Mammary epithelial cell (primary cell): ENCODE measurements at regions not wholly inside any gene's neighbourhood (a gene's known extent, or its start where the extent isn't known, plus 50 kb on each side); places are given as distances from the start of the nearest gene placed in this dataset.

Source experiments
- EZH2 ChIP-seq: IDR thresholded peaks from 2 replicates; pipeline ENCODE4 v1.6.1; 2012; ENCODE audit warnings: low read length, inconsistent platforms, borderline replicate concordance
- TF ChIP-seq, protein P1 (sequence below), 2 donors: IDR thresholded peaks in 1 of 2; conservative IDR thresholded peaks in 1 of 2; 2 replicates each; pipeline ENCODE4 v1.5.1; 2011 to 2012; ENCODE audit warnings: inconsistent platforms in 2 of 2, low read length in 2 of 2, mild to moderate bottlenecking in 2 of 2, control low read depth in 1 of 2, low read depth in 1 of 2; ENCODE audit not compliant: insufficient read depth in 1 of 2; ENCODE audit errors: extremely low read depth in 1 of 2

DNA sequence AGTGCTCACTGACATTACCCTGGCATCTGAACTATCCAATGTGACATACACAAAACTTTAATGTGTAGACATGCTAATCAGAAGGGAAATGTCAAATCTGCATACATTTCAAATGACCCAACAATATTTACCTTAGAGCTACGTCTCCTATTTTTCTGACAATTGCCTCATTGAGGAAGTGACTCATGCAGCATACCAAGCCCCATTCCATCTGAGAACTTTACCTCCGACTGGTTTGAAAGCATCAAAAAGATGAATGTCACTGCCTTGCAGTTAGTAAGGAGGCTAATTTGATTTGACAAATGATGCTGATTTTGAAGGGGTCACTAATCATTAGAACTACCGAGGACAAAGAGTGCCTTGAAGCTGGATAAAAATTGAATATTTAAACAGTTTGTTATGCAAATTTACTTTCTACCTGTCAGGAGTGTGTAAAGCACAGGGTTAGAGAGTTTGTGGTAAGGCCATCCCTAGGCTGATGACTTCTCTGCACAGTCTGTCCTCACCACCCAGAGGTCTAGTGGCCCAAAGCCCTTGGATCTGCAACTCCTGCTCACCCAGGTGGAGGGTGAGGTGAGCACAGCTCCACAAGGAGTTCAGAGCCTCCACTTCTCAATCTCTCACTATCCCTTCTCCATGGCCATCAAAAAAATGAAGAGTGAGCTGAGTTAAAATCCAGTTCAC is 500.3 kb upstream of the C1orf87 start:
- TF ChIP-seq, protein P1, sequence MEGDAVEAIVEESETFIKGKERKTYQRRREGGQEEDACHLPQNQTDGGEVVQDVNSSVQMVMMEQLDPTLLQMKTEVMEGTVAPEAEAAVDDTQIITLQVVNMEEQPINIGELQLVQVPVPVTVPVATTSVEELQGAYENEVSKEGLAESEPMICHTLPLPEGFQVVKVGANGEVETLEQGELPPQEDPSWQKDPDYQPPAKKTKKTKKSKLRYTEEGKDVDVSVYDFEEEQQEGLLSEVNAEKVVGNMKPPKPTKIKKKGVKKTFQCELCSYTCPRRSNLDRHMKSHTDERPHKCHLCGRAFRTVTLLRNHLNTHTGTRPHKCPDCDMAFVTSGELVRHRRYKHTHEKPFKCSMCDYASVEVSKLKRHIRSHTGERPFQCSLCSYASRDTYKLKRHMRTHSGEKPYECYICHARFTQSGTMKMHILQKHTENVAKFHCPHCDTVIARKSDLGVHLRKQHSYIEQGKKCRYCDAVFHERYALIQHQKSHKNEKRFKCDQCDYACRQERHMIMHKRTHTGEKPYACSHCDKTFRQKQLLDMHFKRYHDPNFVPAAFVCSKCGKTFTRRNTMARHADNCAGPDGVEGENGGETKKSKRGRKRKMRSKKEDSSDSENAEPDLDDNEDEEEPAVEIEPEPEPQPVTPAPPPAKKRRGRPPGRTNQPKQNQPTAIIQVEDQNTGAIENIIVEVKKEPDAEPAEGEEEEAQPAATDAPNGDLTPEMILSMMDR (conservative IDR thresholded peaks at IDR 0.05 in 1 of 2, IDR thresholded peaks at IDR 0.05 in 1 of 2; ENCODE audit: extremely low read depth in 1 of 2, insufficient read depth in 1 of 2, low read depth in 1 of 2, low read length in 2 of 2) = no peak
- no peak for TF ChIP-seq EZH2
